ENCODE measurements at regions not wholly inside any gene's neighbourhood (a gene's known extent, or its start where the extent isn't known, plus 50 kb on each side); places are given as distances from the start of the nearest gene placed in this dataset.

- intact Hi-C loops (cut with DNase I; ENCODE audit: low total_unique reads): no loop called here
- TF ChIP-seq CTCF (IDR thresholded peaks at IDR 0.05 in 8 of 11, conservative IDR thresholded peaks at IDR 0.05 in 3 of 11) (no peak), POLR2A (IDR thresholded peaks at IDR 0.05) (no peak)
- H3K36me3 ChIP-seq: no peaks in the 10 kb centered on the region
- WGBS, 5 donors: 86 to 95% (median 87%) methylated on average over 4 of the region's 4 CpGs
- no peaks in the 10 kb centered on the region for H3K4me1 ChIP-seq
- H3K27me3 ChIP-seq (replicated peaks in 1 of 7): no peaks in the 10 kb centered on the region
- H3K4me3 ChIP-seq: no peak overlapping the region
- no peak overlapping the region for H3K27ac ChIP-seq
- DNase-seq: no peak
- no peaks in the 10 kb centered on the region for H3K9me3 ChIP-seq
Observed at GRCh38 chr2:193778293-193778692, 1583.6 kb upstream of the TMEFF2 start.

- H3K36me3 ChIP-seq: no peaks in the 10 kb centered on the region
- H3K4me3 ChIP-seq: no peak overlapping the region
- intact Hi-C loops (cut with DNase I; ENCODE audit: low total_unique reads): no loop called here
- TF ChIP-seq POLR2AphosphoS5 (IDR thresholded peaks at IDR 0.05) (no peak), POLR2A (IDR thresholded peaks at IDR 0.05) (no peak), CTCF (IDR thresholded peaks at IDR 0.05 in 8 of 11, conservative IDR thresholded peaks at IDR 0.05 in 3 of 11) (no peak)
- no peak for DNase-seq
- no peaks in the 10 kb centered on the region for H3K9me3 ChIP-seq
- H3K4me1 ChIP-seq: no peaks in the 10 kb centered on the region
- 69 to 85% (median 79%) methylated on average over 1 of the region's 1 CpG for WGBS, 5 donors
- H3K27me3 ChIP-seq (replicated peaks in 1 of 7): no peaks in the 10 kb centered on the region
- H3K27ac ChIP-seq: no peak overlapping the region
Observed at GRCh38 chr2:193776988-193777387, 1582.3 kb upstream of the TMEFF2 start.

- no peaks in the 10 kb centered on the region for H3K27me3 ChIP-seq (replicated peaks in 1 of 7)
- no peak overlapping the region for H3K27ac ChIP-seq
- intact Hi-C loops (cut with DNase I; ENCODE audit: low total_unique reads): no loop called here
- whole genome bisulfite sequencing, 5 donors: 48 to 67% (median 56%) methylated on average over 2 of the region's 2 CpGs
- H3K4me1 ChIP-seq: no peaks in the 10 kb centered on the region
- H3K9me3 ChIP-seq: no peaks in the 10 kb centered on the region
- DNase-seq: no peak
- TF ChIP-seq POLR2A (IDR thresholded peaks at IDR 0.05): no peak
- no peak for TF ChIP-seq CTCF (IDR thresholded peaks at IDR 0.05 in 8 of 11, conservative IDR thresholded peaks at IDR 0.05 in 3 of 11)
- TF ChIP-seq POLR2AphosphoS5 (IDR thresholded peaks at IDR 0.05): no peak
- no peak overlapping the region for H3K4me3 ChIP-seq
- H3K36me3 ChIP-seq: no peaks in the 10 kb centered on the region
Observed at GRCh38 chr2:193774166-193774565, 1579.4 kb upstream of the TMEFF2 start.

- TF ChIP-seq CTCF (IDR thresholded peaks at IDR 0.05 in 8 of 11, conservative IDR thresholded peaks at IDR 0.05 in 3 of 11) (no peak), POLR2A (IDR thresholded peaks at IDR 0.05) (no peak), POLR2AphosphoS5 (IDR thresholded peaks at IDR 0.05) (no peak)
- 76 to 85% (median 84%) methylated on average over 2 of the region's 2 CpGs for WGBS, 5 donors
- intact Hi-C loops (cut with DNase I; ENCODE audit: low total_unique reads): no loop called here
- no peak for DNase-seq
- no peak overlapping the region for H3K27ac ChIP-seq
- H3K9me3 ChIP-seq: no peaks in the 10 kb centered on the region
- no peak overlapping the region for H3K4me3 ChIP-seq
- H3K36me3 ChIP-seq: no peaks in the 10 kb centered on the region
- H3K4me1 ChIP-seq: no peaks in the 10 kb centered on the region
- H3K27me3 ChIP-seq (replicated peaks in 1 of 7): no peaks in the 10 kb centered on the region
Observed at GRCh38 chr2:193751299-193751698, 1556.6 kb upstream of the TMEFF2 start.

All from spleen (tissue), 11 donors.